Left renal cortex interstitium (tissue), 4 donors: ENCODE measurements at regions not wholly inside any gene's neighbourhood (a gene's known extent, or its start where the extent isn't known, plus 50 kb on each side); places are given as distances from the start of the nearest gene placed in this dataset.
"Not testable (repeated sequence)": the region's sequence is repeated elsewhere in the genome, so short reads cannot be mapped to it uniquely, and the experiment has no call there.

Source experiments
- DNase-seq, 4 donors: peaks; one replicate each; pipeline ENCODE4 v3.0.0-alpha.2; 2013; ENCODE audit warnings: low read depth in 4 of 4, low spot score in 2 of 4, missing footprints in 1 of 4

DNA sequence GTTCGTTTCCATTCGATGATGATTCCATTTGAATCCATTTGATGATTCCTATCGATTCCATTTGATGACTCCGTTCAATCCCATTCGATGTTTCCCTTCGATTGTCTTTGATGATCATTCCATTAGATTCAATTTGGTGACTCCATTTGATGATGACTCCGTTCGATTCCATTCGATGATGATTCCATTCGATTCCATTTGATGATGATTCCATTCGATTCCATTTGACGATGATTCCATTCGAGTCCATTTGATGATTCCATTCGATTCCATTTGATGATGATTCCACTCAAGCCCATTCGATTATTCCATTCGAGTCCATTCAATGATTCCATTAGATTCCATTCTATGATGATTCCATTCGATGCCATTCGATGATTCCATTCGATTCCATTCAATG, 2730.6 kb downstream of the RPIA start:
- DNase-seq, result not testable (repeated sequence)

DNA sequence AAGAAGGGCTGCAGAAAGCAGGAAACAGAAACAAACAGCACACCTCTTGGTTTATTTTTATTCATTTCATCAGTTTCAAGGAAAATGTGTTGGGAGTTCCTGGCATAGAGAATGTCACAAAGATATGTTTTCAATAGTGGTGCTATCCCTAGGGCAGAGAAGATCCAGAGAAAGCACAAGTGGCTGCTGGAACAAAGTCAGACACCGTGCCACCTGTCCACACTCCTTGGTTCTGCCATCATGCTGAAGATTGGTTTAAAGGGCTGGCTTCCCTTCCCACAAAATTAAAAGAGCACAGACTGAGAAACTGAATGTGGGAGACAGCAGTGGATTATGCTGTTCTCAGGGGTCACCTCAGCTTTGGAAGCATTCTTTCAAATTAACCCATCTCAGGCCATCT, 2735.7 kb downstream of the RPIA start:
- not testable (repeated sequence) for DNase-seq

DNA sequence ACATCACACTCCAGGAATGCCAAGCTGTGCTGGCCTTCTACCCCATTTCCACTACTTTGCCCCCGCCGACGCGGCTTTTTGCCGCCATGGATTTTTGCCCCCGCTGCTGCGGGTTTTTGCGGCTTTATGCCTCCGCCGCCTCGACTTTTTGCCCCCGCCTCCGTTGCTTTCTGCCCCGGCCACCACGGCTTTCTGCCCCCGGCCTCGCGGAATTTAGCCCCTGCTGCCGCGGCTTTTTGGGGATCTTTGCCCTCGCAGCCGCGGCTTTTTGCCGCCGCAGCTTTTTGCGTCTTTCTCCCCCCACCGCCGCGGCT, 2750.4 kb downstream of the RPIA start:
- DNase-seq, result not testable (repeated sequence)

DNA sequence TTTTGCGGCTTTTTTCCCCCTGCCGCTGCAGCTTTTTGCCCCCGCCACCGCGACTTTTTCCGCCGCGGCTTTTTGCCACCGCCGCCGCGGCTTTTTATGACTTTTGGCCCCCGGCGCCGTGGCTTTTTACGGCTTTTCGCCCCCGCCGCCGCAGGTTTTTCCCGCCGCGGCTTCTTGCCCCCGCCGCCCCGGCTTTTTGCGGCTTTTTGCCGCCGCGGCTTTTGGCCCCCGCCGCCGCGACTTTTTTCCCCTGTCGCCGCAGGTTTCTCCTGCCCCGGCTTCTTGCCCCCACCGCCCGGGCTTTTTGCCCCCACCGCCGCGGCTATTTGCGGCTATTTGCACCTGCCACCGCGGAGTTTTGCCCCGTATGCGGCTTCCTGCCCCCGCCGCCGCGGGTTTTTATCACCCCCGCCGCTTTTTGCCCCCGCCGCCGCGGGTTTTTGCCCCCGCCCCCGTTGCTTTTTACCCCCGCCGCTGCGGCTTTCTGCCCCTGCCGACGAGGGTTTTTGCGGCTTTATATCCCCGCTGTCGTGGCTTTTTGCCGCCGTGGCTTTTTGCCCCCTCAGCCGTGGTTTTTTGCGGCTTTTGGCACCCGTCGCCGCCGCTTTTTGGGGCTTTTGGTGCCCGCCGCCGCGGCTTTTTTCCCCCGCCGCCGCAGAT, 2750.9 kb downstream of the RPIA start:
- DNase-seq, result no peak

DNA sequence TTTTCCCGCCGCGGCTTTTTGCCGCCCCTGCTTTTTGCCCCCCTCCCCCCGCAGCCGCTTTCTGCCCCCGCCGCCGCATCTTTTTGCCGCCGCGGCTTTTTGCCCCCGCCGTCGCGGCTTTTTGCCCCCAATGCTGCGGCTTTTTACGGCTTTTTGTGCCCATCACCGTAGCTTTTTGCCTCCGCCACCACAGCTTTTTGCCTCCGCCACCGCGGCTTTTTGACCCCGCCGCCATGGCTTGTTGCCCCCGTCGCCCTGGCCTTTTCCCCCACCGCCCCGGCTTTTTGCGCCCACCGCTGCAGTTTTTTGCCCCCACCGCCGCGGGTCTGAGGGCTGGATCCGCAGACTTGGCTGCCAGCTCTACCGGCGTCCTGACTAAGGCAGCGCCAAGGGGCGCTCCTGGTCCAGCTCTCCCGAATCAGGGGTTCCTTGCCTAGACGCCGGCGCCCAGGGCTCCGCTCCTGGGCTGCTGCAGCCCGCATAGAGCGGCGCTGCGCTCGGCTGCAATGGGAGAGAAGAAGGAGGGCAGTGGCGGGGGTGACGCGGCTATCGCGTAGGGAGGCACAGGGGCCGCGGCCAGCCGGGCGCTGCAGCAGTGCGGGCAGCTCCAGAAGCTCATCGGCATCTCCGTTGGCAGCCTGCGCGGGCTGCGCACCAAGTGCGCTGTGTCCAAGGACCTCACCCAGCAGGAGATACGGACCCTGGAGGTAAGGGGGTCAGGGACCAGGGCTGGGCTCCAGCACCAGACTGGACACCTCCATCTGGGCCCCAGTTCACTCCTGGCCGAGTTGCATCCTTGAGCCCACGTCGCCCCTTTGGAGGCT, 2751.6 kb downstream of the RPIA start:
- not testable (repeated sequence) for DNase-seq

DNA sequence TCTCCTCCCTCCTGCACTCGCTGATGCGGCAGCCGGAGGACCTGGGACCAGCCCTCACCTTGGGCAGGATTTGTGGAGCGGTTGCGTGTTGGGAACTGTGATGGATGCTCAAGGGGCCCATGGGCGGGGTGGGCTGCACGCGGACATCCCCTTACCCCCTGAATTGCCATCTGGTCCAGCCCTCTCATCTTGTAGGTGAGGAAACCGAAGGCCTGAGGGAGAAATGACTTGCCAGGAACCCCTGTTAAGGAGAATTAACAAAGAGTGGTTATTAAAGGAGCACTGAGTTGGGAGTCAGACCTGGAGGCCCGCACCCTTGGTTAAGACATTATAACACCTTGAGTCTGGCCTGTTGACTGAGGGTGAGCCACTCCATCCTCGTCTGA, 2752.2 kb downstream of the RPIA start:
- not testable (repeated sequence) for DNase-seq

DNA sequence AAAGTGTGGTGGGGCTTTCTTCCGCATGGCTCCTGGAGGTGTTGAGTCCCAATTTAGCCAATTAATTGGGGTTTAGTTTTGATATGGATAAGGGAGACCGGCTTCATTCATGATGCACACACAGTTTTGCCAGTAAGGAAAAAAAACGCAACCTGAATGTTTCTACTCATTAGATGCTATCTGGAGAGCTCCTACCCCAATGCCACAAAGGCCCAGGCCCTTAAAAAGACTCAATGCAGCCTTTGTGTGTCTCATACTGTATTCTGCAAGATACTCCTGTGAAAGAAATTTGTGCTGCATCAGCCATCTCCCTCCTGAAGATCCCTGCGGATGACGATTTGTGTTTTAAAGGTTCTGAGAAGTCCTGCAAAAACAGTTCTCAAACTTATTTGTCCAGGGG, 2754.2 kb downstream of the RPIA start:
- DNase-seq, result not testable (repeated sequence)

DNA sequence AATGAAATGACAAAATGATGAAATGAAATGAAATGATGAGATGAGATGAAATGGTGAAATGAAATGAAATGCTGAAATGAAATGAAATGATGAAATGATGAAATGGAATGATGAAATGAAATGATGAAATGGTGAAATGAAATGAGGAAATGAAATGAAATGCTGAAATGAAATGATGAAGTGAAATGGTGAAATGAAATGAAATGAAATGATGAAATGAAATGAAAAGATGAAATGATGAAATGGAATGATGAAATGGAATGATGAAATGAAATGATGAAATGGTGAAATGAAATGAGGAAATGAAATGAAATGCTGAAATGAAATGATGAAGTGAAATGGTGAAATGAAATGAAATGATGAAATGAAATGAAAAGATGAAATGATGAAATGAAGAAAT, 2755.0 kb downstream of the RPIA start:
- DNase-seq, result not testable (repeated sequence)

DNA sequence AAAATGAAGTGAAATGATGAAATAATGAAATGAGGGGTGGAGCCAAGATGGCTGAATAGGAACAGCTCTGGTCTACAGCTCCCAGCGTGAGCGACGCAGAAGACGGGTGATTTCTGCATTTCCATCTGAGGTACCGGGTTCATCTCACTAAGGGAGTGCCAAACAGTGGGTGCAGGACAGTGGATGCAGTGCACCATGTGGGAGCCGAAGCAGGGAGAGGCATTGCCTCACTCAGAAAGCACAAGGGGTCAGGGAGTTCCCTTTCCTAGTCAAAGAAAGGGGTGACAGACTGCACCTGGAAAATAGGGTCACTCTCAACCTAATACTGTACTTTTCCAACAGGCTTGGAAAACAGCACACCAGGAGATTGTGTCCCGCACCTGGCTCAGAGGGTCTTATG, 2755.4 kb downstream of the RPIA start:
- DNase-seq, result not testable (repeated sequence)

DNA sequence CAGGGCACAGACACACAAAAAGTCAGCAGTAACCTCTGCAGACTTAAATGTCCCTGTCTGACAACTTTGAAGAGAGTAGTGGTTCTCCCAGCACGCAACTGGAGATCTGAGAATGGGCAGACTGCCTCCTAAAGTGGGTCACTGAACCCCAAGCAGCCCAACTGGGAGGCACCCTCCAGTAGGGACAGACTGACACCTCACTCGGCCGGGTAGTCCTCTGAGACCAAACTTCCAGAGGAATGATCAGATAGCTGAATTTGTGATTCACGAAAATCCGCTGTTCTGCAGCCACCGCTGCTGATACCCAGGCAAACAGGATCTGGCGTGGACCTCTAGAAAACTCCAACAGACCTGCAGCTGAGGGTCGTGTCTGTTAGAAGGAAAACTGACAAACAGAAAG, 2756.0 kb downstream of the RPIA start:
- not testable (repeated sequence) for DNase-seq

DNA sequence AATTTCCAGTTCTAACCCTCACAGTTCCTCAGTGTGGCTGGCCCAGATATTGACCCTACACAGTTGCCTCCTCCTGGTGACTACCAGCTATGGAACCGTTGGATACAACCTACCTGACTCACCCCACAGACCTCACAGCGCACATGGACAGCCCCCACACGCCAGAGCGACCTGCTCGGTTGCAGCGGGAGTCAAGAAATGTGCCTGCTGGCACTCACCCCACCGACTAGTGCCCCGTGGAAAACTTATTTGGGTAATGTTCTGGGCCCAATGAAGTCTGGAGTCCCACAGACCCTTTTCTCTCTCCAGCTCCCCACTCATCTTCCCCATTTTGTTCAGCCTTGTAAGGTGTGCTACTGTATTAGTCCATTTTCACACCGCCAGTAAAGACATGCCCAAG, 2770.8 kb downstream of the RPIA start:
- not testable (repeated sequence) for DNase-seq

DNA sequence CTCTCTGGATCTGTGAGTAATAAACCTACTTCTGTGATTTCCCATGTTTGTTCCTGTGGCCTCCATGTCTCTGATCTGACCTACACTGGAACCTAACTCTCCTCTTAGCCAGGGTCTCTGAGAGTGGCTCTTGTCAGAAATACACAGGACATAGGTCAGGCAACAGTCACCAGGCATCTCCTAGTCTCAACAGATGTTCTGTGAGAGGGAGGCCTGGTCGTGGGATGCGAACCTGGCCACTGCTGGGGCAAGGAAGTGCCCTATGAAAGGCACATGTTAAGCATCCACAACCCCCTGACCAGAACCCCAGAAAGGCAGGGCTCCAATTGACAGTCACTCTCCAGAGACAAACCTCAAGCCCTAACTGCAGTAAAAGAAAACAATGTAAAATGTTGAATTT, 2771.5 kb downstream of the RPIA start:
- not testable (repeated sequence) for DNase-seq

DNA sequence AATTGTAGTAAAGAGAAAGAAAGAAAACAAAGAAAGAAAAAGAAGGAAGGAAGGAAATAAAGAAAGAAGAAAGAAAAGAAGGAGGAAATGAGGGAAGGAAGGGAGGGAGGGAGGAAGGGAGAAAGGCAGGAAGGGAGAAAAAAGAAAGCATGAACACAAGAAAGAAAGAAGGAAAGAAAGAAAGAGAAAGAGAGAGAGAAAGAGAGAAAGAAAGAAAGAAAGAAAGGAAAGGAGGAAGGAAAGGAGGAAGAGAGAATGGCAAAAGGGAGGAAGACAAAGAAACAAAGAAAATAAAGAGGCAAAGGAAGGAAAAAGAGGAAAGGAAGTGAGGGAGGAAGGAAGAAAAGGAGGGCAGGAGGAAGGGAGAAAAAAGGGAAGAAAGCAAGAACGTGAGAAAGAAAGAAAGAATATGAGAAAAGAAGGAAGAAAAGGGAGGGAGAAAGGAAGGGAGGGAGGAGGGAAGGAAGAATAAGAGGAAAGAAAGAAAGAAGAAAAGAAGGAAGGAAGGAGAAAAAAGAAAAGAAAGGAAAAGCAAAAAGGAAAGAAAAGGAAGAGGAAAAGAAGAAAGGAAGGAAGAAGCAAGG, 2775.4 kb downstream of the RPIA start:
- DNase-seq, result not testable (repeated sequence)

DNA sequence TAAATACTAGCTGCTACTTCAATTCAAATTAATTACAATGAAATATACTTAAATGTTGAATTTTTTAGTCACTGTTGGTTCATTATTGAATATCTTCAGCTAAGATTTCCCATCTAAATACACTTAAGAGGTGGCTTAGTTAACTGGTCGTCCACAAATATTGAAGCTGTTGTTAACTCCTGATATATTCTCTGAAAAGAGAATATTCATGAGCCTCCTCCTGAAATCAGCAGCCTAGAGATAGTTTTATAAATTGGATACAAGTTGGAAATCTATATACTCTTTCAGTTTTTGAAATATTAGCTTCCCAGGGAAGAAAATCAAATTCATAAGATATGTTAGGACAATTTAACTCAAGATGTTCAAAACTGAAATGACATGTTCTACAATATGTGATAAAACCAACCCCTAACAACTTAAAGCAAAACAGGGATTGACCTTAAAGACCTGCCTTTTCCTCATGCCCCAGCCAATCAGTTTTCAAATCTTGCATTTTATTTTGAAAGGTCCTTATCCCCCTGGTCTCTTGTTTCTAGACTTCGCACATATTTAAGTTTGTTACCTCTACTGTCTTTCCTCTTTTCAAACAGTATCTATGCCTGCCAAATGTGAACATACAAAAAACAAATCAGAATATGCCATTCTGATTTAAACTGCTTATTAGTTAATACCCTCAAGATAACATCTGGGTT, 2784.9 kb downstream of the RPIA start:
- DNase-seq, result not testable (repeated sequence)

DNA sequence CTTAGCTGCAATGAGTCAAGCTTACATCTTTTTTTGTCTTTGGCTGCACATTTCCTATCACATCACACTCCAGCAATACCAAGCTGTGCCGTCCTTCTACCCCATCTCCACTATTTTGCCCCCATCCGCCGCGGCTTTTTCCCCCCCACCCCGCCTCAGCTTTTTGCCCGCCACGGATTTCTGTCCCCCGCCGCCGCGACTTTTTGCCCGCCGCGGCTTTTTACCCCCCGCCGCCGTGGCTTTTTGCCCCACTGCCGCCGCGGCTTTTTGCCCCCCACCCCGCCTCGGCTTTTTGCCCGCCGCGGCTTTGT, 2785.4 kb downstream of the RPIA start:
- not testable (repeated sequence) for DNase-seq

DNA sequence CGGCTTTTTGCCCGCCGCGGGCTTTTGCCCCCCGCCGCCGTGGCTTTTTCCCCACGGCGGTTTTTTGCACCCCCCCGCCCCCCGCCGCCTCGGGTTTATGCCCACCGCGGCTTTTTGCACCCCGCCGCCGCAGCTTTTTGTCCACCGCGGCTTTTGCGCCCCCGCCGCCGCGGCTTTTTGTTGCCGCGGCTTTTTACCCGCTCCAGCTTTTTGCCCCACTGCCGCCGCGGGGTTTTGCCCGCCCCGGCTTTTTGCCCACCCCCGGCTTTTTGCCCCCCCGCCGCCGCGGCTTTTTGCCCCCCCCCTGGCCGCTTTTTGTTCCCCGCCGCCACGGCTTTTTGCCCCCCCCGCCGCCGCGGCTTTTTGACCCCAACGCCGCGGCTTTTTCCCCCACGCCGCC, 2785.8 kb downstream of the RPIA start:
- not testable (repeated sequence) for DNase-seq

DNA sequence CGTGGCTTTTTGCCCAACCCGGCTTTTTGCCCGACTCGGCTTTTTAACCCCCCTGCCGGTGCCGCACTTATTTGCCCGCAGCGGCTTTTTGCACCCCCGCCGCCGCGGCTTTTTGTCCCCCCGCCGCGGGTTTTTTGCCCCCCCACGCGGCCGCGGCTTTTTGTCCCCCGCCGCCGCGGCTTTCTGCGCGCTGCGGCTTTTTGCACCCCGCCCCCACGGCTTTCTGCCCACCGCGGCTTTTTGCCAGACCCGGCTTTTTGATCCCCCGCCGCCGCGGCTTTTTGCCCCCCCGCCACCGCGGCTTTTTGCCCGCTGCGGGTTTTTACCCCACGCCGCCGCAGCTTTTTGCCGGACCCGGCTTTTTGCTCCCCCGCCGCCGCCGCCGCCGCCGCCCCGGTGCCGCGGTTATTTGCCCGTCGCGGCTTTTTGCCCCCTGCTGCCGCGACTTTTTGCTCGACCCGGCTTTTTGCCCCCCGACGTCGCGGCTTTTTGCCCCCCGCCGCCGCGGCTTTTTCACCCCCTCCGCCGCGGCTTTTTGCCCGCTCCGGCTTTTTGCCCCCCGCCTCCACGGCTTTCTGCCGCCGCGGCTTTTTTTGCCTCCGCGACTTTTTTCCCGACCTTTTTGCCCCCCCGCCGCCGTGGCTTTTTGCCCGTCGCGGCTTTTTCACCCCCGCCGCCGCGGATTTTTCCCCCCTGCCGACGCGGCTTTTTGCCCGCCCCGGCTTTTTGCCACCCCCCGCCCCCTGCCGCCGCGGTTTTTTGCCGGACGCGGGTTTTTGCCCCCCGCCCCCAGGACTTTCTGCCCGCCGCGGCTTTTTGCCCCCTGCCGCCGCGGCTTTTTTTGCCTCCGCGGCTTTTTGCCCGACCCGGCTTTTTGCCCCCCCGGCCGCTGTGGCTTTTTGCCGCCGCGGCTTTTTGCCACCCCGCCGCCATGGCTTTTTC, 2786.5 kb downstream of the RPIA start:
- DNase-seq, result no peak

DNA sequence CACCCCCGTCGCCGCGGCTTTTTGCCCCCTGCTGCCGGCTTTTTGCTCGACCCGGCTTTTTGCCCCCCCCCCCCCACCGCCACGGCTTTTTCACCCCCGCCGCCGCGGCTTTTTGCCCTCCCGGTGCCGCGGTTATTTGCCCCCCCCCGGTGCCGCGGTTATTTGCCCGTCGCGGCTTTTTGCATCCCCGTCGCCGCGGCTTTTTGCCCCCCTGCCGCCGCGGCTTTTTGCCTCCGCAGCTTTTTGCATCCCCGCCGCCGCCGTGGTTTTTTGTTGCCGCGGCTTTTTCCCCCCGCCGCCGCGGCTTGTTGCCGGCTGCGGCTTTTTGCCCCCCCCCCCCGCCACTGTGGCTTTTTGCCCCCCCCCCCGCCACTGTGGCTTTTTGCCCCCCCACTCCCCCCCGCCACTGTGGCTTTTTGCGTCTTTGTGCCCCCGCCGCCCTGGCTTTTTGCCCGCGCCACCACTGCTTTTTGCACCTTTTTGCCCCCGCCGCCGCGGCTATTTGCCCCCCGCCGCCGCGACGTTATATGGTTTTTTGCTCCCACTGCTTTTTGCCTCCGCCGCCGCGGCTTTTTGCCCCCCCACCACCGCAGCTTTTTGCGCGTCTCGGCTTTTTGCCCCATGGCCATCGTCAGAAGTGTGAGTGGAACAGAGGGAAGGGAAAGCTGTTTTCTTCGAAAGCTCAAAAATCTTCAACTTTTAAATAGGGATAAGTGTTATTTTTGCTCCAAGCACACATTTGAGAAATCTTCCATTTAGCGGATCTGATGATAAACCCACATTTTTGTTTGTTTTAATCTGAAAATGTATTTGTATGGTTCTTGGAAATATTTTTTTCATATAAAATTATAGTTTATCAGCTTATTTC, 2787.6 kb downstream of the RPIA start:
- DNase-seq, result not testable (repeated sequence)

DNA sequence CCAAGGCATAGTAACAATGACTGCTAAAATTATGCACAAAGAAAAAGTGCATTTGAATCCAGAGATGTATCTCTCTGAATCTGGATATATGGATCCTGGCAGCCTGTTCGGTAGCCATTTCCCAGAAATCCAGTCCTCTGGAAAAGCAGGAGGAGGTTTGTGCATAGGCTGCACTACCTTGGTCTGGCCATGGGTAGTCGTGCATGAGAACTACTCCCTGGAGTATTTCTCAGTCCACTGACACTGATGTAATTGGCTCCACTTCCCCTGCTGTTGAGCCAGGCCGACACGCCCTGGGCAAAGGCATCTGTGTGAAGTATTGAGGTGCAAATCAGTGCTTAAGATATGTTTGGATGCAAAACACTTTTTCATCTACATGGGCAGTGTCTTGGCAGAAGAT, 2793.8 kb downstream of the RPIA start:
- DNase-seq, result not testable (repeated sequence)
